Small intestine (tissue), 7 donors: ENCODE measurements at regions not wholly inside any gene's neighbourhood (a gene's known extent, or its start where the extent isn't known, plus 50 kb on each side); places are given as distances from the start of the nearest gene placed in this dataset.
"Not testable (repeated sequence)": the region's sequence is repeated elsewhere in the genome, so short reads cannot be mapped to it uniquely, and the experiment has no call there.

Experiments
- DNase-seq, 2 donors: peaks; one replicate each; pipeline versions ENCODE4 v3.0.0 to v3.0.0-alpha.2; 2013
- FAIRE-seq: peaks from 2 replicates; lab custom pipeline; 2012; peaks lifted over from hg19 to GRCh38; lab: Jason Lieb, UNC
- H3K27ac ChIP-seq, 3 donors: one replicate each; pipeline ENCODE4 v1.5.1; 2013; ENCODE audit warnings: low read length in 2 of 3, mild to moderate bottlenecking in 2 of 3, control low read depth in 1 of 3, inconsistent platforms in 1 of 3, low read depth in 1 of 3, moderate library complexity in 1 of 3
- H3K27me3 ChIP-seq, 3 donors: one replicate each; pipeline ENCODE4 v1.6.1; 2013; ENCODE audit warnings: low read length in 3 of 3, inconsistent platforms in 1 of 3; ENCODE audit not compliant: control insufficient read depth in 3 of 3, insufficient read depth in 3 of 3
- H3K36me3 ChIP-seq, 3 donors: one replicate each; pipeline ENCODE4 v1.6.1; 2013; ENCODE audit warnings: low read length in 3 of 3, inconsistent platforms in 1 of 3, low read depth in 1 of 3, mild to moderate bottlenecking in 1 of 3, moderate library complexity in 1 of 3; ENCODE audit not compliant: control insufficient read depth in 3 of 3, insufficient read depth in 2 of 3
- H3K4me1 ChIP-seq, 3 donors: one replicate each; pipeline ENCODE4 v1.6.1; 2013; ENCODE audit warnings: low read length in 2 of 3, inconsistent platforms in 1 of 3, low read depth in 1 of 3, mild to moderate bottlenecking in 1 of 3, moderate library complexity in 1 of 3; ENCODE audit not compliant: control insufficient read depth in 3 of 3, insufficient read depth in 2 of 3
- H3K4me3 ChIP-seq, 3 donors: one replicate each; pipeline ENCODE4 v1.5.1; 2013; ENCODE audit warnings: low read length in 3 of 3, control low read depth in 1 of 3, inconsistent platforms in 1 of 3, low read depth in 1 of 3, mild to moderate bottlenecking in 1 of 3, moderate library complexity in 1 of 3
- H3K9me3 ChIP-seq, 2 donors: one replicate each; pipeline ENCODE4 v1.6.1; 2013; ENCODE audit warnings: low read depth in 1 of 2, low read length in 1 of 2; ENCODE audit not compliant: control insufficient read depth in 2 of 2, insufficient read depth in 1 of 2
- WGBS, 3 donors: extraction: QIAGEN DNeasy Blood & Tissue Kit; methylation state at CpG; one replicate each; pipeline ENCODE4 v1.1.7; 2013; 5-methylcytosine and 5-hydroxymethylcytosine counted together
- donor health status: healthy with polysubstance abuse.
- donor health status: control.
- donor health status: control.
- donor health status: Bipolar disorder and iron deficiency.
- donor health status: healthy.

DNA sequence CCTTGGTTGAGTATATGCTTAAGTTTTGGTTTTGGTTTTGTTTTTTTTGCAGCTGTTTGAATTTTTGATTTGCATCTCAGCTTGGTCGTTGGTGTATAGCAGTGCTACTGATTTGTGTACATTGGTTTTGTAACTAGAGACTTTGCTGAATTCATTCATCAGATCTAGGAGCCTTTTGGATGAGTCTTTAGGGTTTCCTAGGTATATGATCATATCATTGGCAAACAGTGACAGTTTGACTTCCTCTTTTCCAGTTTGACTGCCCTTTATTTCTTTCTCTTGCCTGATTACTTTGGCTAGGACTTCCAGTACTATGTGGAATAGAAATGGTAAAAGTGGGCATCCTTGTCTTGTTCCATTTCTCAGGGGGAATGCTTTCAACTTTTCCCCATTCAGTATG, 1174.9 kb downstream of the PLA2G4A start:
- 43 to 65% (median 53%) methylated on average over 1 of the region's 1 CpG for WGBS, 3 donors
- not testable (repeated sequence) for FAIRE-seq, DNase-seq, H3K36me3 ChIP-seq, H3K27ac ChIP-seq, H3K4me1 ChIP-seq, H3K27me3 ChIP-seq, H3K9me3 ChIP-seq, H3K4me3 ChIP-seq

DNA sequence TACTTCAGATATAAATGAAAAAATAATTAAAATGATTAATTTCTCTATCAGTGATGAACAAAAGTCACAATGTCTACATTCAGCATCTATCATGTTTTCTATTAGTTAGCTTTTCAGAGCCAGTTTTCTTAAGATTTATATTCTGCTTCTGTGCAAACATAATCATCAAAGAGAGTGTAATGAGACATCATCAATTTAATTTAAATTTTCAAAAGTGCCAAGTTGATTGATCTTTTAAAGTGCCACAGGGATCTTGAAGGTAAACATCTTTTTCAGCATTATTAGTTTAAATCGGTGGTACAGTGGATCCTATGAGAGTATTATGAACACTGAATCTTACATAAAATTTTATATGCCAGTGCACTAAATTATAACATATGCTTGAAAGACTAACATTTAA, 1176.1 kb downstream of the PLA2G4A start:
- no peaks in the 10 kb centered on the region for H3K36me3 ChIP-seq
- DNase-seq (no peak), FAIRE-seq (no peak)
- WGBS, 3 donors = 77 to 81% (median 79%) methylated on average over 1 of the region's 1 CpG
- H3K27ac ChIP-seq = no peak overlapping the region
- no peaks in the 10 kb centered on the region for H3K9me3 ChIP-seq
- no peak overlapping the region for H3K4me3 ChIP-seq
- H3K27me3 ChIP-seq = no peaks in the 10 kb centered on the region
- H3K4me1 ChIP-seq = no peaks in the 10 kb centered on the region

DNA sequence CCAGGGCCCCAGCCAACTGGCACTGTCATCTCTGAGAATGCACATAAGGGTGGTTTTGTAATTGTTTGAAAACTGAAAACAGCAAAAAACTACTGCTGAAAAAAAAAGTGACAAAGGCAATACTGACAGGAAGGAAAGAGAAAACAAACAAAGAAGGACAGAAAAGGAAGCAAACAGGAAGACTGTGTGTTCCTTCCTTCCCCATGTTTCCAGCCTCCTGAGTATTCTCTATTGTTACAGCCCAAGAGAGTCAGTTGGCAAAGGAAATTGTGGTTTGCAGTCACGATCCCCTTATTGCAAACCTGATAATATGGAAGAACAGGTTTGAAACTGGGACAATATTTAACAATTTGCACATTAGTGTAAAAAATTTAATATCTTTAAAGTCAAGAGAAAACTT, 1177.6 kb downstream of the PLA2G4A start:
- WGBS, 3 donors = 51 to 68% (median 56%) methylated on average over 1 of the region's 1 CpG
- no peak for FAIRE-seq
- H3K27ac ChIP-seq = no peak overlapping the region

DNA sequence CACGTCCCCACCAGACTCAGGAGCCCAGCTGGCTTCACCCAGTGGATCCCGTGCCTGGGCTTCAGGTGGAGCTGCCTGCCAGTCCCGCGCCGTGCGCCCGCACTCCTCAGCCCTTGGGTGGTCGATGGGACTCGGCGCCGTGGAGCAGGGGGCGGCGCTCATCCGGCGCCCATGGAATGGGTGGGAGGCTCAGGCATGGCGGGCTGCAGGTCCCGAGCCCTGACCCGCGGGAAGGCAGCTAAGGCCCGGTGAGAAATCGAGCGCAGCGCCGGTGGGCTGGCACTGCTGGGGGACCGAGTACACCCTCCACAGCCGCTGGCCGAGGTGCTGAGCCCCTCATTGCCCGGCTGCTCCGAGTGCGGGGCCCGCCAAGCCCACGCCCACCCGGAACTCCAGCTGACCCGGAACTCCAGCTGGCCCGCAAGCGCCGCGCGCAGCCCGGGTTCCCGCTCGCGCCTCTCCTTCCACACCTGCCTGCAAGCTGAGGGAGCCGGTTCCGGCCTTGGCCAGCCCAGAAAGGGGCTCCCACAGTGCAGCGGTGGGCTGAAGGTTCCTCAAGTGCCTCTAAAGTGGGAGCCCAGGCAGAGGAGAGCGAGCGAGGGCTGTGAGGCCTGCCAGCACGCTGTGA, 1184.6 kb downstream of the PLA2G4A start:
- WGBS, 3 donors = 95 to 96% (median 96%) methylated on average over 41 to 49 of the region's 49 CpGs
- H3K4me1 ChIP-seq, H3K27me3 ChIP-seq, H3K36me3 ChIP-seq, H3K27ac ChIP-seq, H3K4me3 ChIP-seq, H3K9me3 ChIP-seq, FAIRE-seq, DNase-seq: not testable (repeated sequence)

More for the DNA sequence above, 1177.6 kb downstream of the PLA2G4A start:
- no peaks in the 10 kb centered on the region for H3K9me3 ChIP-seq
- no peaks in the 10 kb centered on the region for H3K27me3 ChIP-seq
- H3K4me1 ChIP-seq = no peaks in the 10 kb centered on the region
- DNase-seq = no peak
- no peaks in the 10 kb centered on the region for H3K36me3 ChIP-seq
- no peak overlapping the region for H3K4me3 ChIP-seq

DNA sequence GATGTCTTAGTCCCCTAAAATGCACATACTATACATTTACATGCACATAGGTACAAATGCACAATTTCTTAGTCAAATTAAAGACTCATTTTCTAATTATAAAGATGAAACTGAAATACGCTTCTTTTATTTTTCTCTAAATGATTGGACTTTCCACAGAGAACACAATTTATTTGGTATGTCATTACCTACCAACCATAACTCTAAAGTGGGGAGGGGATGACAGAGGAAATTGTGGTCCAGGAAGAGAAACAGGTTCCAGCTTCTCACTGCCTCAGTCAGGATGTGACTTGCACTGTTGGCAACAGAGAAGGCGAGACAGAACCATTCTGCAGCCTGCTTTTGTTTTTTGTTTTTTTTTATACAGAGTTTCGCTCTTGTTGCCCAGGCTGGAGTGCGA, 1189.2 kb downstream of the PLA2G4A start:
- Histone ChIP-seq H3K36me3 (no peaks in the 10 kb centered on the region), H3K4me1 (no peaks in the 10 kb centered on the region), H3K4me3 (no peak overlapping the region), H3K27ac (no peak overlapping the region), H3K9me3 (no peaks in the 10 kb centered on the region), H3K27me3 (no peaks in the 10 kb centered on the region)
- WGBS, 3 donors = 87 to 92% (median 92%) methylated on average over 4 of the region's 4 CpGs
- FAIRE-seq (no peak), DNase-seq (no peak)

DNA sequence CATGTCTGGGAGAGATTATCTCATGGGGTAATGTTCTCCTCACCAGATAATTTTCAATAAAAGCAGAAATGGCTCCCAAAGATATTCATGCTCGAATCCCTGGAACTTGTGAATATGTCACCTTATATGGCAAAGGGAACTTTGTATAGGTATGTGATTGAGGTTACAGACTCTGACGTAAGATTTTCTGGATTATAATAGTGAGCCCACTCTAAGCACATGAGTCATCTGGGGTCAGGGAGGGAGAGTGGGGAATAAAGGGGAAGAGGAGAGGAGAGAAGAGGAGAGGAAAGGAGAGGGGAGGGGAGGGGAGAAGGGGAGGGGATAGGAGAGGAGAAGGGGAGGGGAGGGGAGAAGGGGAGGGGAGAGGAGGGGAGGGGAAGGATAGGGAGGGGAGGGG, 1193.9 kb downstream of the PLA2G4A start:
- FAIRE-seq (no peak), DNase-seq (no peak)
- no peak overlapping the region for H3K4me3 ChIP-seq
- H3K4me1 ChIP-seq = no peaks in the 10 kb centered on the region
- no peaks in the 10 kb centered on the region for H3K36me3 ChIP-seq
- H3K27me3 ChIP-seq = no peaks in the 10 kb centered on the region
- WGBS, 3 donors = 77 to 90% (median 83%) methylated on average over 2 of the region's 2 CpGs
- H3K9me3 ChIP-seq = no peaks in the 10 kb centered on the region
- H3K27ac ChIP-seq = no peak overlapping the region

DNA sequence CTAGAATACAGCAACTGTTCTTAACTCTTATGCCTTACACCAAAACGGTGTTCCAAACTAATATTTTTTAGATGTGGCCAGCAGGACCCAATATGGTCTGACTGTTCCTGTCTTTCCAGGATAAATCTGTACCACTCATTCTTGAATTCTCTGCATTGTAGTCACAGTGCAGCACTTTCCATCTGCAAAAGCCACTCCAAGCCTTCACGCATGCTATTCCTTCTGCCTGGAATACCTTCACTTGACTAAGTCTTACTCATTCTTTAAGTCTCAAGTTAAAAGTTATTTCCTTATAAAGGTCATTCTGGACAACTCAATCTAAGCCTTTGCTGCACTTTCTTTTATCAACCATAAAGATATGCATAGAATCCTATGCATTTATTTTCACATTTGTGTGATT, 1194.5 kb downstream of the PLA2G4A start:
- no peak overlapping the region for H3K27ac ChIP-seq
- H3K4me1 ChIP-seq = no peaks in the 10 kb centered on the region
- no peaks in the 10 kb centered on the region for H3K9me3 ChIP-seq
- DNase-seq (no peak), FAIRE-seq (no peak)
- H3K4me3 ChIP-seq = no peak overlapping the region
- H3K36me3 ChIP-seq = no peaks in the 10 kb centered on the region
- 80 to 89% (median 89%) methylated on average over 2 of the region's 2 CpGs for WGBS, 3 donors
- H3K27me3 ChIP-seq = no peaks in the 10 kb centered on the region

DNA sequence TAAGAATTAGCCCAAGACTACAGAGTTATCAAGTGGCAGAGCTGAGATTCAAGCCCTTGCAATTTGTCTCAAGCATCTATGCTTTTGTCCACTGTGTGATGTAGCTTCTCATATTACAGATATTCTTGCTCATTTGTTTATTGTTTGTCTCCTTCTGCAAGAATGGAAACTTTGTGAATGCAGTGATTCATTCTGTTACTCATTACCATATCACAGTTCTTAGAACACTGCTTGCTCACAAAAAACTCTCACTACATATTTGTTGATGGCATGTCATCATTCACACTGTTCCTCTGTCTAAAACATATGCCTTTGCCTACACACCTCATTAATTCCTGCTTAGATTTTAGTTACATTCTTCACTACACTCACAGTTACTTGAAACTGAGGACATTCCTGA, 1198.9 kb downstream of the PLA2G4A start:
- Histone ChIP-seq H3K4me3 (no peak overlapping the region), H3K9me3 (no peaks in the 10 kb centered on the region), H3K27ac (no peak overlapping the region), H3K27me3 (no peaks in the 10 kb centered on the region), H3K36me3 (no peaks in the 10 kb centered on the region), H3K4me1 (no peaks in the 10 kb centered on the region)
- DNase-seq = no peak
- FAIRE-seq = no peak

DNA sequence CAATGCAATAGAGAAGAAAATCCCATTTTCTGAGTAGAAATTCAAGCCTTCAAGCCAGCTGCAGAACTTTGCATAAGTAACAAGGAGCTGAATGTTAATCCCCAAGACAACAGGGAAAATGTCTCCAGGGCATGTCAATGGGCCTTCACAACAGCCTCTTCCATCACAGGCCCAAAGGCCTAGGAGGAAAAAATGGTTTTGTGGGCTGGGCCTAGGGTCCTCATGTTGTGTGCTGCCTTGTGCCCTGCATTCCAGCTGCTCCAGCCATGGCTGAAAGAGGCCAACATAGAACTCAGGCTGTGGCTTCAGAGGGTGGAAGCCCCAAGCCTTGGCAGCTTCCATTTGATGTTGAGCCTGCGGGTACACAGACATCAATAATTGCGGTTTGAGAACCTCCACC, 1208.8 kb downstream of the PLA2G4A start:
- not testable (repeated sequence) for H3K9me3 ChIP-seq, H3K27ac ChIP-seq, DNase-seq, H3K4me1 ChIP-seq, H3K4me3 ChIP-seq, H3K27me3 ChIP-seq, FAIRE-seq, H3K36me3 ChIP-seq
- 76 to 96% (median 89%) methylated on average over 2 of the region's 2 CpGs for WGBS, 3 donors
